ENCODE measurements at regions not wholly inside any gene's neighbourhood (a gene's known extent, or its start where the extent isn't known, plus 50 kb on each side); places are given as distances from the start of the nearest gene placed in this dataset.

DNA sequence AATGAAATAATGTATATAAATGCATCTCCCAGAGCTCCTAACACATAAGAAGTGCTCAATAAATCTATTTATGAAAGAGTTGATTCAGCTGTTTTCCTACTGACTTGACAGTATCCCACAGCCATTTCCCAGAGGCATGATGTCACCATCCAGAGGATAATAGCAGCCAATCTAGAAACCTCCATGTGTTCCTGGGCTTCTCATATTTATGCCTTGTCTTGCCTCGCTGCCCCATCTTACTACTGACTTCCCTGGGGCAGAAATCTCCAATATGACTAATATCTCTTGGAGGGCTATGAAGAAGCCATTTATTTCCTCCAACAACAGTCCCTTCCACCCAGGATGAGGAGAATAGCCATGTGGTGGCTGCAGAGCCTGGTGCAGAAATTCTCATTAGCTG is 115.4 kb upstream of the NAV2 start:
- no peak for ATAC-seq (ENCODE audit: low read depth)
- Histone ChIP-seq H3K27me3 (replicated peaks in 1 of 4; ENCODE audit: control extremely low read depth in 1 of 4, control insufficient read depth in 3 of 4, insufficient read depth in 4 of 4, low read length in 3 of 4) (peaks cover 0 to 6% (median 0%) of the 10 kb centered on the region in 4 experiments), H3K36me3 (replicated peaks in 1 of 2; ENCODE audit: control extremely low read depth in 1 of 2, control insufficient read depth in 1 of 2, extremely low read depth in 1 of 2, insufficient read depth in 2 of 2, low read length in 1 of 2) (no peaks in the 10 kb centered on the region), H2AFZ (ENCODE audit: insufficient read depth, low read depth, low read length, poor library complexity, severe bottlenecking) (no peak overlapping the region), H3K9me3 (ENCODE audit: control extremely low read depth in 1 of 3, control insufficient read depth in 2 of 3, insufficient read depth in 1 of 3, low read length in 2 of 3) (no peaks in the 10 kb centered on the region), H3K4me1 (ENCODE audit: control insufficient read depth in 2 of 2, insufficient read depth in 2 of 2, low read length in 2 of 2) (no peaks in the 10 kb centered on the region), H3K27ac (ENCODE audit: low read length in 2 of 2) (no peak overlapping the region), H4K20me1 (ENCODE audit: control insufficient read depth, insufficient read depth, low read length, poor library complexity, severe bottlenecking) (no peaks in the 10 kb centered on the region), H3K79me2 (ENCODE audit: control insufficient read depth, insufficient read depth, low read length) (no peaks in the 10 kb centered on the region), H3K4me2 (replicated peaks; ENCODE audit: low read depth, low read length, poor library complexity, severe bottlenecking) (no peak overlapping the region), H3K4me3 (ENCODE audit: control extremely low read depth in 1 of 5, extremely low read depth in 1 of 5, insufficient read depth in 1 of 5, low read depth in 2 of 5, low read length in 4 of 5) (no peak overlapping the region), H3K9ac (ENCODE audit: low read length) (no peak overlapping the region)
- Mint-ChIP-seq H3K9me3 (ENCODE audit: insufficient read depth) (no peaks in the 10 kb centered on the region), H3K4me1 (no peaks in the 10 kb centered on the region), H3K27ac (no peak overlapping the region), H3K27me3 (peaks cover 24% of the 10 kb centered on the region), H3K4me3 (no peak overlapping the region)
- DNase-seq, result no peak
- intact Hi-C loops (cut with micrococcal nuclease), result no loop called here
- POLR2A ChIA-PET, result no interaction called here
- CTCF ChIA-PET, result no interaction called here
- WGBS (ENCODE audit: insufficient coverage), result no CpG with 5 or more reads among the region's 1 CpG
- TF ChIP-seq, protein P1, sequence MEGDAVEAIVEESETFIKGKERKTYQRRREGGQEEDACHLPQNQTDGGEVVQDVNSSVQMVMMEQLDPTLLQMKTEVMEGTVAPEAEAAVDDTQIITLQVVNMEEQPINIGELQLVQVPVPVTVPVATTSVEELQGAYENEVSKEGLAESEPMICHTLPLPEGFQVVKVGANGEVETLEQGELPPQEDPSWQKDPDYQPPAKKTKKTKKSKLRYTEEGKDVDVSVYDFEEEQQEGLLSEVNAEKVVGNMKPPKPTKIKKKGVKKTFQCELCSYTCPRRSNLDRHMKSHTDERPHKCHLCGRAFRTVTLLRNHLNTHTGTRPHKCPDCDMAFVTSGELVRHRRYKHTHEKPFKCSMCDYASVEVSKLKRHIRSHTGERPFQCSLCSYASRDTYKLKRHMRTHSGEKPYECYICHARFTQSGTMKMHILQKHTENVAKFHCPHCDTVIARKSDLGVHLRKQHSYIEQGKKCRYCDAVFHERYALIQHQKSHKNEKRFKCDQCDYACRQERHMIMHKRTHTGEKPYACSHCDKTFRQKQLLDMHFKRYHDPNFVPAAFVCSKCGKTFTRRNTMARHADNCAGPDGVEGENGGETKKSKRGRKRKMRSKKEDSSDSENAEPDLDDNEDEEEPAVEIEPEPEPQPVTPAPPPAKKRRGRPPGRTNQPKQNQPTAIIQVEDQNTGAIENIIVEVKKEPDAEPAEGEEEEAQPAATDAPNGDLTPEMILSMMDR (IDR thresholded peaks at IDR 0.05), result no peak
- TF ChIP-seq EZH2 (IDR thresholded peaks at IDR 0.05; ENCODE audit: borderline replicate concordance, insufficient read depth, low read depth, low read length, poor library complexity, severe bottlenecking), result no peak

DNA sequence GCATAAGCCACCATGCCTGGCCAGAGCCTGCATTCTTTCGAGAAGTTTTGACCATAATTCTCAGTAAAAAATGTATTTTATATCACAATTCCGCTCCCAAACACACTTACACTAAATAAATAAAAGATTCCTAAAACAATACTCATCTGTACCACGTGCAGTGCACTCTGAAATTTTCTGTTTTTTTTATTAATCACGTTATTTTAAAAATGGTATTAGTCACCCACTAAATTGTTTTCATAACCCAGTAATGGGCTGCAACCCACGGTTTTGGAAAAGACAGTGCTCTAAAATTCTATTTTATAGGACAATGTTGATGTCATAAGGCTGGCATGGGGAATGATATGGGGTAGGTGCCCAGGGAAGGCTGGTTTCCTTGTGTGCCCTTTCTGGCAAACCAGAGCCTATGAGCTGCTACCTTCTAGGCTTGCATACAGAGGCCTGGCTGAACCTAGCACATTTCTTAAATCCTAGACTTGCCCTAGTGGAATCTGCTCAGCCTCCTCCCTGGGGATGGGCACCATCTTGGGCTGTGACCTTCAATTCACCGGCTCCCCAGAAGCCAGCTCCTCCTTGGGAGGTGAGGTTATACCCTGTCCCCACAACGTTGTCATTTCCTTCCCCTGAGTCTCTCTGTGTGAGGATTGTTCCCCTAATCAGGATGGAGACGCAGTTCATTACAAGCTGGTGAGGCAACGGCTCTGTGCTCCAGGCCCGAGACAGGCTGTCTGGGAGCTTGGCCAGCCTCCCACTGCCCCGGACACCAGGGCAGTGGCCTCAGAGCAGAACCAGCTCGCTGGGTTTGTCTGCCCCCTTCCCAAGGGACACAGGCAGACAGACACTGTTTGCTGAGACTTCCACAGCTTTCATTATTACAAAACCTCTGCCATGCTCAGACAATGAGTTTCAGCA is 116.5 kb upstream of the NAV2 start:
- no peak overlapping the region for H3K4me3 ChIP-seq (ENCODE audit: control extremely low read depth in 1 of 5, extremely low read depth in 1 of 5, insufficient read depth in 1 of 5, low read depth in 2 of 5, low read length in 4 of 5)
- no peaks in the 10 kb centered on the region for H3K4me1 ChIP-seq (ENCODE audit: control insufficient read depth in 2 of 2, insufficient read depth in 2 of 2, low read length in 2 of 2)
- ChIA-PET POLR2A (no interaction called here), CTCF (interaction anchor here (1.3 kb wide), 1 partner anchor 37 kb away, joined by 4 read pairs; no protein-coding TSS in a partner anchor)
- ATAC-seq (ENCODE audit: low read depth) (no peak), DNase-seq (no peak)
- no peak overlapping the region for H2AFZ ChIP-seq (ENCODE audit: insufficient read depth, low read depth, low read length, poor library complexity, severe bottlenecking)
- H3K27ac Mint-ChIP-seq, result no peak overlapping the region
- H3K9ac ChIP-seq (ENCODE audit: low read length), result no peak overlapping the region
- H3K27me3 Mint-ChIP-seq, result peaks cover 20% of the 10 kb centered on the region
- H3K4me3 Mint-ChIP-seq, result no peak overlapping the region
- H3K27ac ChIP-seq (ENCODE audit: low read length in 2 of 2), result no peak overlapping the region
- H4K20me1 ChIP-seq (ENCODE audit: control insufficient read depth, insufficient read depth, low read length, poor library complexity, severe bottlenecking), result no peaks in the 10 kb centered on the region
- intact Hi-C loops (cut with micrococcal nuclease), result no loop called here
- no peaks in the 10 kb centered on the region for H3K9me3 Mint-ChIP-seq (ENCODE audit: insufficient read depth)
- no peaks in the 10 kb centered on the region for H3K4me1 Mint-ChIP-seq
- no peaks in the 10 kb centered on the region for H3K36me3 ChIP-seq (replicated peaks in 1 of 2; ENCODE audit: control extremely low read depth in 1 of 2, control insufficient read depth in 1 of 2, extremely low read depth in 1 of 2, insufficient read depth in 2 of 2, low read length in 1 of 2)
- peaks cover 0 to 6% (median 0%) of the 10 kb centered on the region in 4 experiments for H3K27me3 ChIP-seq (replicated peaks in 1 of 4; ENCODE audit: control extremely low read depth in 1 of 4, control insufficient read depth in 3 of 4, insufficient read depth in 4 of 4, low read length in 3 of 4)
- 54% methylated on average over 5 of the region's 12 CpGs for WGBS (ENCODE audit: insufficient coverage)
- no peak overlapping the region for H3K4me2 ChIP-seq (replicated peaks; ENCODE audit: low read depth, low read length, poor library complexity, severe bottlenecking)
- H3K79me2 ChIP-seq (ENCODE audit: control insufficient read depth, insufficient read depth, low read length), result no peaks in the 10 kb centered on the region
- H3K9me3 ChIP-seq (ENCODE audit: control extremely low read depth in 1 of 3, control insufficient read depth in 2 of 3, insufficient read depth in 1 of 3, low read length in 2 of 3), result peaks cover 0 to 1% (median 0%) of the 10 kb centered on the region in 3 donors
- TF ChIP-seq EZH2 (IDR thresholded peaks at IDR 0.05; ENCODE audit: borderline replicate concordance, insufficient read depth, low read depth, low read length, poor library complexity, severe bottlenecking), result no peak
- TF ChIP-seq, protein P1 (IDR thresholded peaks at IDR 0.05), result no peak

Data from B cell (primary cell).